ENCODE measurements at regions not wholly inside any gene's neighbourhood (a gene's known extent, or its start where the extent isn't known, plus 50 kb on each side); places are given as distances from the start of the nearest gene placed in this dataset.
A peak's percentile ranks its signal among the peaks of the same experiment; 100 is the strongest.

DNA sequence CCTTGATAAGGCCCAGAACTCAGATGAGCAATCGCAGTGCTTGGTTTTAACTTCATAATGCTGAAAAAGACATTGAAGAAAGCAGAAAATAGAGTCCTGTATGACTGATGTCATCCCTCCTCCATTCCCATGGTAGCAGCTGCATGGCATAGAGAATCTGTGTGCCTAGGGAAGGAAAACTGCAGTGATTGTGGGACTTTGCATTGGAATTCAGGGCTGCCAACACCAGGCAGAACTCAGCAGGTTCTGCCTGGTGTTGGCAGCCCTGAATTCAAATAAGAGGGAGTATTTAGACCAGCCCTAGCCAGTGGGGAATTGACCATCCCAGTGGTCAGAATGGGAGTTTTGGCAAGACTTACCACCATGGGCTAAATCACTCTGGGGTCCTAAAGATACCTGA lies 1016.0 kb downstream of the FAM181B start:
- TF ChIP-seq, protein P1, sequence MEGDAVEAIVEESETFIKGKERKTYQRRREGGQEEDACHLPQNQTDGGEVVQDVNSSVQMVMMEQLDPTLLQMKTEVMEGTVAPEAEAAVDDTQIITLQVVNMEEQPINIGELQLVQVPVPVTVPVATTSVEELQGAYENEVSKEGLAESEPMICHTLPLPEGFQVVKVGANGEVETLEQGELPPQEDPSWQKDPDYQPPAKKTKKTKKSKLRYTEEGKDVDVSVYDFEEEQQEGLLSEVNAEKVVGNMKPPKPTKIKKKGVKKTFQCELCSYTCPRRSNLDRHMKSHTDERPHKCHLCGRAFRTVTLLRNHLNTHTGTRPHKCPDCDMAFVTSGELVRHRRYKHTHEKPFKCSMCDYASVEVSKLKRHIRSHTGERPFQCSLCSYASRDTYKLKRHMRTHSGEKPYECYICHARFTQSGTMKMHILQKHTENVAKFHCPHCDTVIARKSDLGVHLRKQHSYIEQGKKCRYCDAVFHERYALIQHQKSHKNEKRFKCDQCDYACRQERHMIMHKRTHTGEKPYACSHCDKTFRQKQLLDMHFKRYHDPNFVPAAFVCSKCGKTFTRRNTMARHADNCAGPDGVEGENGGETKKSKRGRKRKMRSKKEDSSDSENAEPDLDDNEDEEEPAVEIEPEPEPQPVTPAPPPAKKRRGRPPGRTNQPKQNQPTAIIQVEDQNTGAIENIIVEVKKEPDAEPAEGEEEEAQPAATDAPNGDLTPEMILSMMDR (IDR thresholded peaks at IDR 0.05), result no peak
- TF ChIP-seq POLR2AphosphoS5 (IDR thresholded peaks at IDR 0.05; ENCODE audit: low read depth, low read length), result no peak
- TF ChIP-seq, protein P2, sequence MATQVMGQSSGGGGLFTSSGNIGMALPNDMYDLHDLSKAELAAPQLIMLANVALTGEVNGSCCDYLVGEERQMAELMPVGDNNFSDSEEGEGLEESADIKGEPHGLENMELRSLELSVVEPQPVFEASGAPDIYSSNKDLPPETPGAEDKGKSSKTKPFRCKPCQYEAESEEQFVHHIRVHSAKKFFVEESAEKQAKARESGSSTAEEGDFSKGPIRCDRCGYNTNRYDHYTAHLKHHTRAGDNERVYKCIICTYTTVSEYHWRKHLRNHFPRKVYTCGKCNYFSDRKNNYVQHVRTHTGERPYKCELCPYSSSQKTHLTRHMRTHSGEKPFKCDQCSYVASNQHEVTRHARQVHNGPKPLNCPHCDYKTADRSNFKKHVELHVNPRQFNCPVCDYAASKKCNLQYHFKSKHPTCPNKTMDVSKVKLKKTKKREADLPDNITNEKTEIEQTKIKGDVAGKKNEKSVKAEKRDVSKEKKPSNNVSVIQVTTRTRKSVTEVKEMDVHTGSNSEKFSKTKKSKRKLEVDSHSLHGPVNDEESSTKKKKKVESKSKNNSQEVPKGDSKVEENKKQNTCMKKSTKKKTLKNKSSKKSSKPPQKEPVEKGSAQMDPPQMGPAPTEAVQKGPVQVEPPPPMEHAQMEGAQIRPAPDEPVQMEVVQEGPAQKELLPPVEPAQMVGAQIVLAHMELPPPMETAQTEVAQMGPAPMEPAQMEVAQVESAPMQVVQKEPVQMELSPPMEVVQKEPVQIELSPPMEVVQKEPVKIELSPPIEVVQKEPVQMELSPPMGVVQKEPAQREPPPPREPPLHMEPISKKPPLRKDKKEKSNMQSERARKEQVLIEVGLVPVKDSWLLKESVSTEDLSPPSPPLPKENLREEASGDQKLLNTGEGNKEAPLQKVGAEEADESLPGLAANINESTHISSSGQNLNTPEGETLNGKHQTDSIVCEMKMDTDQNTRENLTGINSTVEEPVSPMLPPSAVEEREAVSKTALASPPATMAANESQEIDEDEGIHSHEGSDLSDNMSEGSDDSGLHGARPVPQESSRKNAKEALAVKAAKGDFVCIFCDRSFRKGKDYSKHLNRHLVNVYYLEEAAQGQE (IDR thresholded peaks at IDR 0.05; ENCODE audit: insufficient read depth in 1 of 2, low read depth in 2 of 2, low read length in 1 of 2), result no peak
- TF ChIP-seq SIN3A (IDR thresholded peaks at IDR 0.05; ENCODE audit: borderline replicate concordance, insufficient read depth, low read depth, low read length), result no peak
- TF ChIP-seq TCF7L2 (IDR thresholded peaks at IDR 0.05; ENCODE audit: low read depth, low read length), result no peak
- H3K4me1 ChIP-seq (ENCODE audit: control insufficient read depth, insufficient read depth, low read length), result no peaks in the 10 kb centered on the region
- no peak for DNase-seq (ENCODE audit: low read depth, low spot score)
- intact Hi-C loops (cut with micrococcal nuclease; ENCODE audit: unreplicated experiment) (no loop called here), in situ Hi-C loops (cut with HindIII; ENCODE audit: low pct_unique_long_range_greater_than_20kb, low sequenced_read_pairs) (no loop called here)
- no peak overlapping the region for H3K27ac ChIP-seq (ENCODE audit: low read length)
- no TSS peak for BruUV-seq (replicated peaks)
- no peak for ATAC-seq
- H3K4me3 ChIP-seq (ENCODE audit: low read depth in 2 of 2, low read length in 2 of 2), result no peak overlapping the region
- POLR2A ChIA-PET, result no interaction called here
- H3K9me3 ChIP-seq (ENCODE audit: control insufficient read depth, insufficient read depth, low read depth, low read length), result no peaks in the 10 kb centered on the region
- no peaks in the 10 kb centered on the region for H3K36me3 ChIP-seq (ENCODE audit: control insufficient read depth, insufficient read depth, low read length)
- CTCF ChIA-PET, result no interaction called here
- no peaks in the 10 kb centered on the region for H3K27me3 ChIP-seq (ENCODE audit: control insufficient read depth, insufficient read depth, low read length)

DNA sequence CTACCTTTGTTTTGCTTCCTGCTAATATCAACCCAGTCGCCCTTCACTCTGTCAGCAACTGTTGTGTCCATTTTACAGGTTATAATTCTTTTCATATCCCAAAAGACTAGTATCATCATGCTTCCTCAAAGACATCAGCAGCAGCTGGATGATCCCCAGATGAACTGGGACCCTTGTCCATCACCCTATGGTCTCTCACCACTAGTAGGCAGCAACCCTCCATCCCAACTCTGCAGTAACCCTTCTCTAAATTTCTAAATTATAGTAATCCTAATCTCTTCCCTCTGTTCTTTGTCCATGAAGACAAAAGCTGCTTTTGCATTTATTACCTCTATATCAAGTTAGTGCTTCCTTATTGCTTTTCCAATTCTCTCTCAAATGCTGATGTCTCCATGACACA lies 1025.8 kb downstream of the FAM181B start:
- Histone ChIP-seq H3K27me3 (ENCODE audit: control insufficient read depth, insufficient read depth, low read length) (no peaks in the 10 kb centered on the region), H3K27ac (ENCODE audit: low read length) (no peak overlapping the region), H3K4me3 (ENCODE audit: low read depth in 2 of 2, low read length in 2 of 2) (no peak overlapping the region), H3K9me3 (ENCODE audit: control insufficient read depth, insufficient read depth, low read depth, low read length) (peaks cover 10% of the 10 kb centered on the region), H3K36me3 (ENCODE audit: control insufficient read depth, insufficient read depth, low read length) (no peaks in the 10 kb centered on the region), H3K4me1 (ENCODE audit: control insufficient read depth, insufficient read depth, low read length) (no peaks in the 10 kb centered on the region)
- intact Hi-C loops (cut with micrococcal nuclease; ENCODE audit: unreplicated experiment), result no loop called here
- peak; percentile 2 for DNase-seq (ENCODE audit: low read depth, low spot score)
- ChIA-PET CTCF (no interaction called here), POLR2A (no interaction called here)
- no TSS peak for BruUV-seq (replicated peaks)
- no peak for ATAC-seq
- in situ Hi-C loops (cut with HindIII; ENCODE audit: low pct_unique_long_range_greater_than_20kb, low sequenced_read_pairs), result no loop called here
- TF ChIP-seq, protein P1 (IDR thresholded peaks at IDR 0.05), result peak; percentile 8; the same call in 1 of the 2 replicates
- no peak for TF ChIP-seq POLR2AphosphoS5 (IDR thresholded peaks at IDR 0.05; ENCODE audit: low read depth, low read length)
- TF ChIP-seq, protein P2 (IDR thresholded peaks at IDR 0.05; ENCODE audit: insufficient read depth in 1 of 2, low read depth in 2 of 2, low read length in 1 of 2), result no peak

Data from Panc1 (cell line).